ENCODE measurements at regions not wholly inside any gene's neighbourhood (a gene's known extent, or its start where the extent isn't known, plus 50 kb on each side); places are given as distances from the start of the nearest gene placed in this dataset.

DNA sequence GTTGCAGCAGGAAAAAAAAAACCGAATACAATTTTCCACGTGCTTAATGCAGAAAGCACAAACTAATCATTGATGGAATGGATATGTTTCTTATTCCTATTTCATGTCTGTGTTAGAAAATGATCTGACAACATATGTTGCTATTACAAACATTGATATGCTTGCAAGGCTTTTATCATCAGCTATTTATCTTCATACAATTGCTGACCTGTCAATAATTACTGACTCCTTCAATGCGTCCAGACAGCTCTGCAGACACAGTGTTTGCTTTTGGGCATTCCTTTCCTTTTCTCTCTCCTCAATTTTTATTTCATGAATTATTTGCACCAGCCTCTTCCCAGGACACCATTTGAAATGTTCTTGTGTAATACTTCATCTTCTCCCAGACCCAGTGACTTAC lies 246.2 kb downstream of the SEC23IP start:
- TF ChIP-seq, protein P1, sequence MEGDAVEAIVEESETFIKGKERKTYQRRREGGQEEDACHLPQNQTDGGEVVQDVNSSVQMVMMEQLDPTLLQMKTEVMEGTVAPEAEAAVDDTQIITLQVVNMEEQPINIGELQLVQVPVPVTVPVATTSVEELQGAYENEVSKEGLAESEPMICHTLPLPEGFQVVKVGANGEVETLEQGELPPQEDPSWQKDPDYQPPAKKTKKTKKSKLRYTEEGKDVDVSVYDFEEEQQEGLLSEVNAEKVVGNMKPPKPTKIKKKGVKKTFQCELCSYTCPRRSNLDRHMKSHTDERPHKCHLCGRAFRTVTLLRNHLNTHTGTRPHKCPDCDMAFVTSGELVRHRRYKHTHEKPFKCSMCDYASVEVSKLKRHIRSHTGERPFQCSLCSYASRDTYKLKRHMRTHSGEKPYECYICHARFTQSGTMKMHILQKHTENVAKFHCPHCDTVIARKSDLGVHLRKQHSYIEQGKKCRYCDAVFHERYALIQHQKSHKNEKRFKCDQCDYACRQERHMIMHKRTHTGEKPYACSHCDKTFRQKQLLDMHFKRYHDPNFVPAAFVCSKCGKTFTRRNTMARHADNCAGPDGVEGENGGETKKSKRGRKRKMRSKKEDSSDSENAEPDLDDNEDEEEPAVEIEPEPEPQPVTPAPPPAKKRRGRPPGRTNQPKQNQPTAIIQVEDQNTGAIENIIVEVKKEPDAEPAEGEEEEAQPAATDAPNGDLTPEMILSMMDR (IDR thresholded peaks at IDR 0.05; ENCODE audit: poor library complexity), result no peak
- no peak for TF ChIP-seq EZH2phosphoT487 (IDR thresholded peaks at IDR 0.05; ENCODE audit: low read depth, severe bottlenecking, unreplicated experiment)
